ENCODE measurements at regions not wholly inside any gene's neighbourhood (a gene's known extent, or its start where the extent isn't known, plus 50 kb on each side); places are given as distances from the start of the nearest gene placed in this dataset.

DNA sequence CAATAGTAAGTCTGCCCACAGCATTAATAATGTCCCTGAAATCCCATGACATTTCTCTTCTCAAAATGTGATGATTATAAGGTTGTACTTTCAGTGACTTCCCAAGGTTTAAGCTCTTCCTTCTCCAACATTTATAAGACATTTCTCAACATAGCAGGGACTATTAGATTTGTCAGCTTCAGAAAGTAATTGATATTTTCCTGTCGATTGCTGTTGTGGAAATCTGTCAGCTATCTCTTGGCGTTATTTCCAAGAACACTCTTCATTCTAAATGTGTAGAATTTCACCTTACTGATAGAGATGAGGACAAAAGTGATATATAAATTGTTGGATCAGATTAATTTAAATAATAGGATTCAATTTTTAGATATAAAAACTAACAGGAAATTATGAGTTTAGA, 149.7 kb upstream of the IMPG1 start:
- TF ChIP-seq RAD21 (conservative IDR thresholded peaks at IDR 0.05) (no peak), POLR2AphosphoS5 (IDR thresholded peaks at IDR 0.05) (peak; percentile 65)
